Liver (tissue), 3 donors: ENCODE measurements at regions not wholly inside any gene's neighbourhood (a gene's known extent, or its start where the extent isn't known, plus 50 kb on each side); places are given as distances from the start of the nearest gene placed in this dataset.

Experiments
- ATF3 ChIP-seq: IDR thresholded peaks from 2 replicates; pipeline ENCODE4 v1.6.1; 2016; ENCODE audit warnings: antibody characterized with exemption
- CTCF ChIP-seq: fragments of 150-350 bp; IDR thresholded peaks from 2 replicates; pipeline ENCODE4 v1.5.1; 2017; ENCODE audit warnings: improper control_type of control experiment, low read depth, low read length; ENCODE audit not compliant: missing input control
- SP1 ChIP-seq: IDR thresholded peaks from 2 replicates; pipeline ENCODE4 v1.6.1; 2018; ENCODE audit warnings: antibody characterized with exemption, mild to moderate bottlenecking
- donor health status: healthy.
- donor health status: healthy.

- TF ChIP-seq CTCF: no peak
- no peak for TF ChIP-seq SP1
- no peak for TF ChIP-seq ATF3
These were observed 227.6 kb upstream of the SMIM21 start for GRCh38 chr18:75654851-75655751.
